ENCODE measurements at regions not wholly inside any gene's neighbourhood (a gene's known extent, or its start where the extent isn't known, plus 50 kb on each side); places are given as distances from the start of the nearest gene placed in this dataset.
A peak's percentile ranks its signal among the peaks of the same experiment; 100 is the strongest.

GRCh38 chr1:223010582-223011504 is 132.2 kb downstream of the TLR5 start:
- Histone ChIP-seq H3K4me3 (ENCODE audit: control insufficient read depth in 2 of 3, extremely low read depth in 1 of 3, insufficient read depth in 2 of 3, low read depth in 1 of 3, low read length in 3 of 3) (no peak overlapping the region), H3K27ac (ENCODE audit: control insufficient read depth, insufficient read depth, low read length) (no peak overlapping the region), H4K20me1 (ENCODE audit: control insufficient read depth, extremely low read depth, insufficient read depth, low read length) (no peaks in the 10 kb centered on the region), H3K4me1 (ENCODE audit: control insufficient read depth, extremely low read depth, insufficient read depth, low read length) (peaks cover 5% of the 10 kb centered on the region), H3K79me2 (ENCODE audit: control insufficient read depth, insufficient read depth, low read length) (no peaks in the 10 kb centered on the region), H3K27me3 (ENCODE audit: control insufficient read depth, extremely low read depth, insufficient read depth, low read length) (no peaks in the 10 kb centered on the region), H3K36me3 (ENCODE audit: control insufficient read depth in 2 of 2, extremely low read depth in 1 of 2, insufficient read depth in 2 of 2, low read length in 2 of 2) (no peaks in the 10 kb centered on the region), H2AFZ (ENCODE audit: control insufficient read depth, low read length) (peak overlapping the region; percentile 18), H3K4me2 (ENCODE audit: control insufficient read depth, extremely low read depth, insufficient read depth, low read depth, low read length) (peak overlapping the region; percentile 57), H3K9ac (ENCODE audit: control insufficient read depth, extremely low read depth, insufficient read depth, low read length) (no peak overlapping the region), H3K9me1 (ENCODE audit: control insufficient read depth, extremely low read depth, insufficient read depth, low read length) (no peaks in the 10 kb centered on the region), H3K9me3 (ENCODE audit: control insufficient read depth, low read depth, low read length) (no peaks in the 10 kb centered on the region)
- FAIRE-seq (peak; percentile 29), DNase-seq (ENCODE audit: low read depth, low spot score) (no peak)
- dilution Hi-C loops (cut with MboI; ENCODE audit: extremely low pct_ligation_motif_present, low sequenced_read_pairs) = no loop called here
- TF ChIP-seq CTCF (optimal IDR thresholded peaks at IDR 0.05 in 1 of 3, IDR thresholded peaks at IDR 0.05 in 1 of 3, conservative IDR thresholded peaks at IDR 0.05 in 1 of 3; ENCODE audit: extremely low read depth in 1 of 3, insufficient read depth in 2 of 3, low read length in 3 of 3) (no peak), EZH2 (IDR thresholded peaks at IDR 0.05; ENCODE audit: low read length) (no peak)

GRCh38 chr1:223011505-223011856 is 131.6 kb downstream of the TLR5 start:
- H4K20me1 ChIP-seq (ENCODE audit: control insufficient read depth, extremely low read depth, insufficient read depth, low read length) = no peaks in the 10 kb centered on the region
- H3K4me3 ChIP-seq (ENCODE audit: control insufficient read depth in 2 of 3, extremely low read depth in 1 of 3, insufficient read depth in 2 of 3, low read depth in 1 of 3, low read length in 3 of 3) = no peak overlapping the region
- peaks cover 5% of the 10 kb centered on the region for H3K4me1 ChIP-seq (ENCODE audit: control insufficient read depth, extremely low read depth, insufficient read depth, low read length)
- no peak for TF ChIP-seq CTCF (optimal IDR thresholded peaks at IDR 0.05 in 1 of 3, IDR thresholded peaks at IDR 0.05 in 1 of 3, conservative IDR thresholded peaks at IDR 0.05 in 1 of 3; ENCODE audit: extremely low read depth in 1 of 3, insufficient read depth in 2 of 3, low read length in 3 of 3)
- TF ChIP-seq EZH2 (IDR thresholded peaks at IDR 0.05; ENCODE audit: low read length) = no peak
- H3K4me2 ChIP-seq (ENCODE audit: control insufficient read depth, extremely low read depth, insufficient read depth, low read depth, low read length) = peak overlapping the region; percentile 57
- H3K27ac ChIP-seq (ENCODE audit: control insufficient read depth, insufficient read depth, low read length) = no peak overlapping the region
- no peaks in the 10 kb centered on the region for H3K79me2 ChIP-seq (ENCODE audit: control insufficient read depth, insufficient read depth, low read length)
- no peak overlapping the region for H3K9ac ChIP-seq (ENCODE audit: control insufficient read depth, extremely low read depth, insufficient read depth, low read length)
- H3K36me3 ChIP-seq (ENCODE audit: control insufficient read depth in 2 of 2, extremely low read depth in 1 of 2, insufficient read depth in 2 of 2, low read length in 2 of 2) = no peaks in the 10 kb centered on the region
- DNase-seq (ENCODE audit: low read depth, low spot score) = no peak
- no peaks in the 10 kb centered on the region for H3K9me1 ChIP-seq (ENCODE audit: control insufficient read depth, extremely low read depth, insufficient read depth, low read length)
- H3K9me3 ChIP-seq (ENCODE audit: control insufficient read depth, low read depth, low read length) = no peaks in the 10 kb centered on the region
- dilution Hi-C loops (cut with MboI; ENCODE audit: extremely low pct_ligation_motif_present, low sequenced_read_pairs) = no loop called here
- FAIRE-seq = no peak
- no peaks in the 10 kb centered on the region for H3K27me3 ChIP-seq (ENCODE audit: control insufficient read depth, extremely low read depth, insufficient read depth, low read length)
- peak overlapping the region; percentile 18 for H2AFZ ChIP-seq (ENCODE audit: control insufficient read depth, low read length)

Measured in keratinocyte (primary cell).